NCI-H1930 (cell line): ENCODE measurements at regions not wholly inside any gene's neighbourhood (a gene's known extent, or its start where the extent isn't known, plus 50 kb on each side); places are given as distances from the start of the nearest gene placed in this dataset.

Experiments
- DNase-seq, 2 experiments: peaks; one replicate each; lab custom pipeline; 2025; lab: John Stamatoyannopoulos, UW

DNA sequence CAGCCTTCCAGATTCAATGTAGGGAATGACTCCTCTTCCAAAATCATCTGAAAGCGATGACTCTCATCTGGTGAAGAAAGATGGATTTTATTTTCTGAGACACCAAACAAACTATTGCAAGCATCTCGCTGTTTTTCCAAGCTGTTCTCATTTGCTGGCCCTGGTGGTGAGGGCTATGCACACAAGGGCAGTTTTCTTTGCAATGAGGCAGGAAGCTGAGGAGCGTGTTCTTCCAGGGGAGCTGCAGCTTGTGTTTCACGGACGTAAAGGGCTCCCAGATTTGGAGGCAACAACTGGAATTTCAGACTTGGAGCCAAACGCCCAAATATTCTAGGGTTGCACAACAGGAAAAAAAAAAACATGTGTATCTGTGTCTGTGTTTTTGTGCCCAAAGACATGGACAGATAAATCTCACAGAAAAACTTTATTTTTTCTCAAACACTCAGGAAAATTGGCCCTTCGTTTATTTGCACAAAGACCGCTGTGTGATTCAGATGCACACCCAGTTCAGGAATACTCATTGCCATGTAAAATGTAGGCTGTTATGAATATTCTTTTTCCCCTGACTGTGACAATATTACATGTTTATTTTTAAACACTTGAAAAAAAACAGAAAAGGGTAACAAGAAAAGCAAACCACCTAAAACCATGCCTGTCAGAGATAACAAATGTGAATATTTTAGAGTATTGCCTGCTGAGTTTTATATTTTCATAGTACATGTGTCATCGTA is 151.3 kb downstream of the GAS1 start:
- DNase-seq, result no peak

DNA sequence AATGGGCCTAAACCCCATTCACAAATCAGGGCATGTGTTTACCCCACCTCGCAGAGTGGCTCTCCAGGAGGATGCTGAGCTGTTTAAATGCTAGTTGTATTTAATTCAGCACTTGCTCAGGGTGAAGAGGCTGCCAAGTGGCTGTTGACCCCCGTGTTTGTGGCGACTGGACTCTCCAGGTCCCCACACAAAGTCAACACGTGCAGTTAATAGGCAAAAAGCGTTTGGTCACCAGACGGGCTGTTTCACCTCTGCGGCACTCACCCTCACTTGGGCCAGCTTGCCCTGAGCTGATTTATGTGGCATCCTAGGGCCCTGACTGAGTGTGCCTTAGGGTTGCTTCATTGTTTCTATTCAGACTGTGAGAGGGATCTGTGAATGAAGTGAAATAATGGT is 152.3 kb downstream of the GAS1 start:
- DNase-seq, result no peak

DNA sequence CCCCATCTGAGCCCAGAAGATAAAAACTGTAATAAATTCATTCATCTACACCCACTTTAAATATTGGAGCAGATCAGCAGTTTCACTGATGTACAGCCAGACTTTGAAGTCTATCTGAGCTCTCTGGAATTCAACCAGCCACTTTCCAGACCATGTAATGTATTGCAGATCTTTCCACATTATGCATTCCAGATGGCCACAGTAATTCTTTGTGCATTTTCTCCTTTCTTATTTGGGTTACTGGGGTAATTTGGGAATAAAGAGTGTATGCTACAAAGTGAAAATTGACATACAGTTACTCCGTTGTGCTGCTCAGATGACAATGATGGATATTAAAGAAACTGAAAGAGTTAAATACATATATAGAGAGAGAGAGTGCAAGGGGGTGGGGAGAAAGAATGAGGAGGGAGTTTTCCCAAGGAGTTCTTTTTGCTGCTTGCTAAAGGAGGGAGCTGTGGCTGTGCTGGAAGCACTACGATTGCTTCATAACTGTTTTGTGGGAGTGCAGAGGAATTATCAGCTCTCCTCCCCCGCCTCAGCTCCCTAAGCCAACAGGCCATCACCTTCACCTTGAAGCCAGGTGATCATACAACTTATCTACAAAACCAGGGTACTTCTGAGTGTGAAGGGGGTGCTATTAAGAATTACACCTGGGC is 152.8 kb downstream of the GAS1 start:
- DNase-seq, result no peak

DNA sequence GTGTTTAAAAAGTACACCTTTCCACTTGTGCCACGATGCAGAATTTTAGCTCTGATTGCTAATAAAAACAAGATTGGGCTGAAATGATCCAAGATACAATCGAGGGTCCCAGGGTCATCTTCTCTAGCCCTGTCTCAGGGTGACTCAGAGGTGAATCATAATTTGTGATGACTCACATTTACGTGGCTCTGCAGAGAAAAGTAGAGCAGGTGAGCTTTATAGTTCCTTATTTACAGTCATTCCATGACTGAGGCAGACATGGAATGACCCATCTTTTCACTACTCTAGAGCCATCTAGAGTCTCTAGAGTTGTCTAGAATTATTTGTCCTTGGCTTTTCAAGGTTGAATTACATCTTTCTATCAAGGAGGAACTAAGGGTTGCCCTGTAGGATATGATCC is 155.2 kb downstream of the GAS1 start:
- DNase-seq, result no peak

DNA sequence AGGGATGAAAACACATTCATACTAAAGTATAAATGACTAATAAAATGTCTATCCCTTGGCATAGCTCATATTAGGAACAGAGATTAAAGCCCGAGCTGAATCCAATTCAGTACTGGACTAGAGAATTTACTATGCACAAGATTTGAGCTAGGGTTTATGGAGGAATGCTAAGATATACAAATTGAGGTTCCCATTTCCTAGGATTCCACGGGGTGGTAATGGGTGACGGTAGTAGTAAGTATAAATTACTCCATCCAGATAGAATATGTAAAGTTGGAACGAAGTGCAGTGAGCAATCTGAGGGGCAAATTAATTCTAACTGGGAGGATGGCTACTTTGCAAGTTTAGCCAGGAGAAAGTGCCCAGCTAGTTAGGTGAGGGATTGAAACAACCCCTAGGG is 156.5 kb downstream of the GAS1 start:
- no peak for DNase-seq

DNA sequence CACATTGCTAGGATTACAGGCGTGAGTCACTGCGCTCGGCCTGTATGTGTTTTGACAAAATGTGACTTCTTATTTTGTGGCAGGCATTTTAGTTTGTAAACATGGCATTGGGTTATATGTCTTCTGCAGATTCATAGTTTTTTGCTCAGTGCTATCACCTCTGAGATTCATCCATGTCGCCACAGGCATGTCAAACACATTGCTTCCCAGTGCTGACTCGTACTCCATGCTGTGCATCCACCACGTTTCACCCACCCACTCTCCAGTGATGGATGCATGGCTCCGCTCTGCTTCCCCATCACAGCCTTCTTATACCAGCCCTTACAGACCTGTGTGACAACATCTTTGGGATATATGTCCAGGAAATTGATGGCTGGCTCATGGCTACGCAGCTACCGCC is 158.8 kb downstream of the GAS1 start:
- no peak for DNase-seq

DNA sequence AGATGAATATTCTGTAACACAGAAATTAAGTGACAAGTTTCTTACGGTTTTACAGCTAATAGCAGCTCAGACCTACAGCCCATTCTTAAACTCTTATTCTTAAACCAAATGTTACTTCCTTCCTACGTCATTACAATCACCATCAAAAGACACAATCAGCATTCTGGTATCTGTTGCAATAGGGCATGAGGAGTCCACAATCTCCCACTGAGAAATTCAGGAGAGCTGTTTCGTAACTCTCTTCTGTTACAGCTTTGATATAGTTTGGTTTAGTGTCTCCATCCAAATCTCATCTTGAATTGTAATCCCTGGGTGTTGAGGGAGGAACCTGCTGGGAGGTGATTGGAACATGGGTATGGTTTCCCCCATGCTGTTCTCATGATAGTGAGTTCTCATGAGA is 163.4 kb downstream of the GAS1 start:
- DNase-seq, result no peak

DNA sequence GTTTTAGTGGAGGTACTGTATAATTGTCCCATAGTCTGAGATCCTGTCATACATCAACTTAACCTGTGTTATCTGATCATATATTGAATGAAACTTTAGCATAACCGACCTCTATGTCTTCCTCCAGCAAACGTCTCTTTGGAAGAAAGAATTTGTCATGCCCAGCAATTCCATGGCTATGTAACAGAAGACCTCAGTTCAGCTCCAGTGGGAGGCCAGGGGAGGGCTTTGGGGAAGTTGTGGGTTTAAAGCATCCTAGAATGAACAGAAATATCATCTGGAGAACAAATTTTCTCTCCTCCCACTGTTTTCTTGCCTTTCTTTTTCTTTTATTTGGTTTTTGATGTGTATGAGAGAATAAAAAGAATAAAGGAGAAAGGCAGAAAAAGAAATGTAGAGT is 164.5 kb downstream of the GAS1 start:
- DNase-seq, result no peak

DNA sequence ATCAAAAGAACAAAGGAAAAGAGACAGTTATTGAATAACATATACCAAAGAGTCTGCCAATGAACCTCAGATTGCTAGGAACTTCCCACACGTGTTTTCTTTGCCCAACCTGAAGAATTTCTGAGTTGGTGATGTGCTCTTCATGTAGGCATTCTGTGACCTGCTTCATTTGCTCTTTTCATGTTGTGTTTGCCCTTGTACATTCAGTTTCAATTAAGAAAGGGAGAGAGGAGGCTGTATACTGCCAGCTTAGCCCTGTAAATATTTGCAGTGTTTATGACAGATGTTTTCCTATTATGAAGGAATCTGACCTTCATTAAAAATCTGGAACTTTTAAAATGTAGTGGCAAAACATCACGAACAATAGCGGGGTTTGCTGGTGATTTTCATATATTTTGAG is 168.5 kb downstream of the GAS1 start:
- no peak for DNase-seq

DNA sequence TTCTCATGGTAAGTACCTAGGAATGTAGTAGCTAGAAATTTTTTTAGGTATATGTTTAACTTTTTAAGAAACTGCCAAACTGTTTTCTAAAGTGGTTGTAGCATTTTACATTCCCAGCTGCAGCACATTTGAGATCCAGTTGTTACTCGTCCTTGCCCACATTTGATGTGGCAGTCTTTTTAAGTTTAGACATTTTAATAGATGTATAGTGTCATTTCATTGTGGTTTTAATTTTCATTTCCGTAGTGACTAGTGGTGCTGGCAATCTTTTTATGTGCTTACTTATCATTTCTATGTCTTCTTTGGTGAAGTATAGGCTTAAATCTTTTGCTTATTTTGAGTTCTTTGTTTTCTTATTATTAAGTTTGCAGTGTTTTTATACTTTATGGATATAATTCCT is 171.6 kb downstream of the GAS1 start:
- DNase-seq, result no peak

DNA sequence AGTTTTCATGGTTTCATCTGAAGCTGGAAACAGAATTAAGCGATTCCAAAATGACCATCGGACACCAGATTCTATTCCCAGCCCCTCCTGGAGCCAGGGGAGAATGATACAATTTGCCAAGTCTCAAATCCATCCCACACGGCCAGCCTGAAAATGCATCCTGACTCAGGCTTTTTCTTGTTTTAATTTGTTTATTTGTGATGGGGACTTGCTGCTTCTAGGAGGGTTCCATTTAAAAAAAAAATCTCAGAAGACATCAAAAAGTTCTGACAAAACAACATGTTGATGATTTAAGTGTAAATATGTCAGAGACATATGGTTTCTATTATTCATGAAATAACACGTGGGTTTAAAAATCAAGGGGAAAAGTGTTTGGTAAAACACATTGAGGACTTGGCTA is 173.2 kb downstream of the GAS1 start:
- DNase-seq, result no peak

DNA sequence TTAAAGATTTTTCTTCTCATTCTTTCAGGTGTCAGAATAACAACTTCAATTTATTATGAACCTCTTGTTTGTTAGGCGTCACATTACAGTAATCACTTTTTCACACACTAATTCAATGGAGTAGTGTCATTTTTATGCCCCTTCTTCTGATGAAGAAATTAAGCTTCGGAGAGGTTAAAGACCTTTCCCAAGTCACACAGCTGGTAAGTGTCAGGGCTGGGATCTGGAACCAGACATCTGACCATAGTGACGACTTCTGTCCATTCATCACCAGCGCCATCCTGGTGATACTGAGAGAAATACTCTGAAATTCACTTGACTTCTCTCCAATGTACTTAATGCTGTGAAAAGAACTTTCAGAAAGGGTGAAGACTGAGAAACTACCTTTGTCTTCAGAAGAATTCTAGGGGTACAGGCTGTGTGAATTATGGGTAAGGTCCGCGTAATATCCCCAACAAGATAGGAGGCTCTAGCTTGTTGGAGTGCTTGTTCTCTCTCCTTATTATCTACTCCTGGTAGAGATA is 173.8 kb downstream of the GAS1 start:
- DNase-seq, result no peak

DNA sequence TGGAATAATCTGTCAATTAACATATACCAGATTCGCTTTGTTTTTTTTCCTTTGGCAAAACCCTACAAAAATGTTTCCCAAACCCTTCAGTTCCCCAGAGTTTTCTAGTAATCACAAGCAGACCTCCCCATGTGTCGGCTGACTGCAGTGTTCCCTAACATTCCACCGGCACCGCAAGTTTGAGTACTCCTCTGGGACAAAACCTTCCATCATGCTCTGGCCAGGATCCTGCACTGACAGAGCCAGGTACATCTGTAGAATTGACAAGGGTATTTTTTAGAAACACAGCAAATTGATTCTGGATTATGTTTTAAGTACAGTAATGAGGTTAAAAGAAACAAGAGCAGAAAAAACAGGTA is 174.7 kb downstream of the GAS1 start:
- no peak for DNase-seq

DNA sequence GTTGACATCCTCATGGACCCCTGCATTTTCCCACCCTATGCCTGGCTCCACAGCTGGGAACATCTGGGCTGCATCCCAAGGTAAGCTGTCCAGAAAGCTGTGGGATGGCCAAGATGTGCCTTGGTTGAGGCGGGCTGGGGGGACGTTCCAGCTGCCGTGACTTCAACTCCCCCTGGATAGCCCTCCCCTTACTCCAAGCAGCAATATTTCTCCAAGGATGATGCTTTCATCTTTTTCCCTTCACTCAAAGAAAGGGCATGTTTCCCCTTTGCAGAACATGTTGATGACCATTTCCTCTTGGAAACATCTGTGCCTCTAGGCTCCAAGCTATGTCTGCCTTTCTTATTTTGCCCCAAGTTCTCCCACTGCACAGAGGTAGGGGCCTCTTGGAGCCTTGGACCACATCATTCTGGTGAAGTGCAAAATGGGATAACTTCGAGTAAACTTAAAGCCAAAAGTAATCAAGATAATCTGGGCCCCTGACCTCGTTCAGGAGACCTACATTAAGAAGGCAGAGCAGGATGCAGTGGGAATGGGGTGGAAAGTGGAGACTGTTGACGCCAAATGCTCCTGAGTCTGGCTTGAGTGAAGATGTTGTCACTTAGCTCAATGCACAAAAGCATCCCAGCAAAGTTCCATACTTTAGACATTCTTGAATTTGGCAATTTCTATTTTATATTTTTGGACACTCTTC is 175.2 kb downstream of the GAS1 start:
- no peak for DNase-seq

DNA sequence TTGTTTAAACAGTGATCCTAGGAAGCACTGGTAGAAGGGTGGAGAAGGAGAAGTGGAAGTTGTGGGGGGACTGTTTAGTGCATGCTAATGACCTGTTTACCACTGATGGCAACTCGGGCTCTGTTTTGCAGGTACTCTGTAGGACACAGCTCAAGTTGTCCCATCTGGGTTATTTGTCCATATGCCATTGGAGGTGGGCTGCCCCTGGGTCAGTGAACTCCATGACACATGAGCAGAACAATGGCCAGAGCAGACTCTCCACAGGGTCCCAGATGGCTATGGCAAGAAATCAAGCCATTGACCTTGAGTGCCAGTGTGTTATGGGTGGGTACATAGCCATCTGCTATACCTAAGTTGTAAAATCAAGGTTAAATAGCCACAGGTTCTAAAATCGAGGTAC is 175.9 kb downstream of the GAS1 start:
- DNase-seq, result no peak

DNA sequence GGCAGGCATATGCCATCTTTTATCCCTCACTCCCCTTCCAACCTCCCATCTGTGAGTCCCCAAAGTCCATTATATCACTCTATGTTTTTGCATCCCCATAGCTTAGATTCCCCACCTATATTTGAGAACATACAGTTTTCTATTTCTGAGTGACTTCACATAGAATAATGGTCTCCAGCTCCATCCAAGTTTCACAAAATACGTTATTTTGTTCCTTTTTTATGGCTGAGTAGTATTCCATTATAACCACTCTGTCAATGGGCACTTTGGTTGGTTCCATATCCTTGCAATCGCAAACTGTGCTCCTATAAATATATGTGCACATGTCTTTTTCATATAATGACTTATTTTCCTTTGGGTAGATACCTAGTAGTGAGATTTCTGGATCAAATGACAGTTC is 178.6 kb downstream of the GAS1 start:
- no peak for DNase-seq

DNA sequence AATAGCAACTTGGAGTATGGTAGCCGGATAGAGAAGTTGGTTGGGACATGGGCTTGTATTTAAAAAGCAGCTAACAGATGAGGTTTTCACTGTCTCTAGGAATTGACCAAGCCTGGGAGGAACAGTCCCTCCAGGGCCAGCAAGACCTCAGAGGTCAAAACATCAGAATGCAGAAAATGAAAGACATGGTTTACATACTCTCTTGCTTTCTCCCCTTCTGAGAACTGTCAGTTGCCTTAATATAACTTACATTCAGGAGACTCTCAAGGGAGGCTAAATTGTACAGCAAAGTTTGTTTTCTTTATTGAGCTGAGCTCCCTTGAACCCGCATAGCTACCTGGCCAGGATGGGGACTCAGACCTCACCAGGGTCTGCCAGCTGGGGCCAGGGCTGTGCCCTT is 179.3 kb downstream of the GAS1 start:
- no peak for DNase-seq

DNA sequence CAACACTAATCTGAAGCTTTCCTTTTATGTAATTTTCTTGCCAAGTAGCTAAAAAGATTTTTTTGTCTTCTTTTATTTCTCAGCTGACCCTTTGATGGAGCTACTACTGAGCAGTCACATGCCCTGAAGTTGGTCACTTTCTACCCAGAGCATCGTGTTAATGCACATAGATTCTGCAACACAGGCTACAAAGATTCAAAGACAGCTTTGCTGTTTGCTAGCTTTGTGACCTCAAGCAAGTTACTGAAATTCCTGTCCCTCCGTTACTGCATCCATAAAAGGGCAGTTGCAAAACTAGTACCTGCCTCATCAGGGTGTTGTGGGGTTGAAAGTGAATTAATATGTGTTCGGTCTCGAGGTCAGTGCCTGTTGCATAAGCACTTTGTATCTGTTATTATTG is 179.9 kb downstream of the GAS1 start:
- DNase-seq, result no peak

DNA sequence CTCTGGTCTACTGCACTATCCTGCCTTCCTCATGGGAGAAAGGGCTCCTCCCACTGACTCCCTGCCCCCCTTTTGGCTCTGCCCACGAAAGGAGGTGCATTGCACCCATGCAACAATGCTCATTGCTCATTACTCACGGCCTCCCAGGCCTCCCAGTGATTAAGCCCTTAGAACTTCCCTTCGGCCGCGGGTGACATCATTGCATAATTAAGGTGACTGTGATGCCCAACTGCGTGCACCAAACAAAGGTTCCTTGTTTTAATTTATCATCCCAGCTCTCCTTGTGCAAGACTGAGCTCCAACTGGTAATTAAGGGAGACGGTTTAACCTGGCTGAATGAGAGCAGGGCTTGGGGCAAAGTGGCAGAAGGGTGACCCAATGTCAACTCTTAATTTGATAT is 180.4 kb downstream of the GAS1 start:
- no peak for DNase-seq

DNA sequence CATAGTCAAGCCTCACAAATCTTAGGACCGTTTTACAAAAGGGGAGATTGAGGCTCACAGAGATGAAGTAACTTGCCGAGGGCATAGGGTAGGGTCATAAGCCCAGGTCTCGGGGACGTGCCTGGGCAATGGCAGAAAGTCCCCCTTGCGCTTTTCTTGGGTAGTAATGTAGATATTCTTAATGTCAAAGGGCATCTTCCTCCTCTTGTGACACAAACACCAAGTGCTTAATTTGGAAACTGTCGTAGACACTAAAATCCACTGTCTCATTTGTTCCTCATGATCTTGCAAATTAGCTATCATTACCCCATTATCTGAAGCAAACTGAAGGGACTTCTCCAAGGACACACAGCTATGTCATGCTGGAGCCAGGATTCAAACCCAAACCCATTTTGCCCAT is 180.8 kb downstream of the GAS1 start:
- no peak for DNase-seq

DNA sequence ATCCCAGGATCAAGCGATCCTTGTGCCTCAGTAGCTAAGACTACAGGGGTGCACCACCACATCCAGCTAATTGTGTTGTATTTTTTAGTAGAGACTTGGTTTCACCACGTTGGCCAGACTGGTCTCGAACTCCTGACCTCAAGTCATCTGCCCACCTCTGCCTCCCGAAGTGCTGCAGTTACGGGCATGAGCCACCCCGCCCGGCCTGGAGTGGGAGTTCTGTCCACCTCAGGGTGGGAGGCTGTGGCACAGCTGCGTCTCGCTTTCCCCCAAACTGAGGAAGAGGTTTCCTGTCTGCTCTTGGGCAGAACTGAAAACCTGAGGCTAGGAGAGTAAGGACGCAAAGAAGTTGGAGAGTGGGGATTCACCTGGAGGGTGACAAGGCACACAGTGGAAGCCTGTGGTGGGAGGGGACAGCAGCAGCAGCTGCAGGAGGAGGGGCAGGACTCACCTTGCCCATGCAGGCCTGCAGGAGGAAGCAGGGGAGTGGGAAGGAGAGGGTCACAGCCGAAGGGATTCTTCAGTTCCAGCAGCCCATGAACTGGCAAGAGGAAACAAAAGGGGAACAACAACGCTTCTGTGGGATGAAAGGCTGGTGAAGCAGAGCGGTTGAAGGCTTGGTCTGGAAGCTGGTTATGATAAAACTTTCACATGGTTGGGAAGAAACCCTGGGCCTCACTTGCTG is 181.4 kb downstream of the GAS1 start:
- DNase-seq, result no peak

DNA sequence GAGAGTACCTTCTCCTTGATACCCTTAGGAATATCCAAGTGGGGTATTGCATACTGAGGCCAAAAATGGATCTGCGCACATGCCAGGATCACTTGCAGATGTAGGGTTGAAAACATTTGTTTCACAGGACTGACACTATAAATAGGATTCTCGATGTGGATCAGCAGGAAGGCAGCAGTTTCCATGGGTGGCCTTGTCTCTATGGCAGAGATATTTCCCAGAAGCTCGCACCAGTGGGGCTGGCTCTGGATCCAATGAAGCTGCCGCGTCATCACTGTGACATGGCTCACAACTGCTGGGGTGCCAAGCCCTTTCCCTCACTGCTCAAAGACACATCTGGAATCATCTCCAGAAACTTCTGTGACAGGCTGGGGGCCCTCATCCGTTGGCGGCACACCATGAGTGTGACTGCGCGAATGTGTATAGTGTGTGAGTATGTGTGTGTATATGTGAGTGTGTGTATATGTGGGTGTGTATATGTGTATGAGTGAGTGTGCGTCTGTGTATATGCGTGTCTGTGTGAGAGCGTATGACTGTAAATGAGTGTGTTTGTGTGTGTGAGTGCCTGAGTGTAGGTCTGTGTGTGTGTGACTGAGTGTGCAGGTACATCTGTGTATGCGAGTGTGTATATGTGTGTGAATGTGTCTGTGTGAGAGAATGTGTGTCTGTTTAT is 182.5 kb downstream of the GAS1 start:
- no peak for DNase-seq
